OCI-LY7 (cell line): ENCODE measurements at regions not wholly inside any gene's neighbourhood (a gene's known extent, or its start where the extent isn't known, plus 50 kb on each side); places are given as distances from the start of the nearest gene placed in this dataset.

Experiments used
- BruUV-seq: library from RNA; stranded (reverse); fragments of 400-500 nt; replicated peaks from 2 replicates; lab custom pipeline; 2021; lab: Mats Ljungman, UMichigan
- CTCF ChIA-PET: fragments of 300-600 bp; sonication (Branson Sonifier 250); formaldehyde crosslinking; loops from one replicate; lab custom pipeline; 2022; ENCODE audit warnings: antibody characterized with exemption; ENCODE audit not compliant: unreplicated experiment; lab: Charles Lee
- POLR2A ChIA-PET: fragments of 300-600 bp; sonication (Branson Sonifier 250); formaldehyde crosslinking; loops from one replicate; lab custom pipeline; 2022; ENCODE audit warnings: antibody characterized with exemption; lab: Charles Lee
- DNase-seq: peaks from one replicate; pipeline ENCODE4 v3.0.0-alpha.2; 2015; ENCODE audit warnings: low spot score
- H2AFZ ChIP-seq: fragments of 200-600 bp; sonication (generic), shearing (Covaris generic); 2 replicates; pipeline ENCODE4 v1.6.1; 2014; ENCODE audit warnings: mild to moderate bottlenecking, antibody characterized with exemption, low read length, moderate library complexity
- H3K27ac ChIP-seq: fragments of 200-600 bp; sonication (generic); 2 replicates; pipeline ENCODE4 v1.5.1; 2014; ENCODE audit warnings: mixed run types, low read depth, mild to moderate bottlenecking, moderate library complexity, low read length, inconsistent platforms; ENCODE audit not compliant: poor library complexity, severe bottlenecking
- H3K36me3 ChIP-seq: fragments of 200-600 bp; sonication (generic); 2 replicates; pipeline ENCODE4 v1.6.1; 2014; ENCODE audit warnings: mild to moderate bottlenecking, antibody characterized with exemption, low read length, moderate library complexity, mixed read lengths; ENCODE audit not compliant: insufficient read depth
- H3K4me1 ChIP-seq: fragments of 200-600 bp; sonication (generic); 2 replicates; pipeline ENCODE4 v1.5.1; 2014; ENCODE audit warnings: mild to moderate bottlenecking, low read length; ENCODE audit not compliant: insufficient read depth, poor library complexity, severe bottlenecking
- H3K4me2 ChIP-seq: fragments of 200-600 bp; sonication (generic); 2 replicates; pipeline ENCODE4 v1.6.1; 2014; ENCODE audit warnings: mild to moderate bottlenecking, low read length
- H3K4me3 ChIP-seq: fragments of 200-600 bp; sonication (generic); 2 replicates; pipeline ENCODE4 v1.5.1; 2014; ENCODE audit warnings: mild to moderate bottlenecking, low read depth, low read length; ENCODE audit not compliant: poor library complexity, severe bottlenecking
- H3K79me2 ChIP-seq: fragments of 200-600 bp; sonication (generic); 2 replicates; pipeline ENCODE4 v1.6.1; 2016; ENCODE audit warnings: low read depth, mild to moderate bottlenecking, low read length, moderate library complexity, mixed read lengths; ENCODE audit not compliant: insufficient read depth
- H3K9me2 ChIP-seq: fragments of 200-600 bp; sonication (generic); 2 replicates; pipeline ENCODE4 v1.6.1; 2016; ENCODE audit warnings: mild to moderate bottlenecking, low read length, mixed read lengths; ENCODE audit not compliant: insufficient read depth
- H3K9me3 ChIP-seq: fragments of 200-600 bp; sonication (generic); 2 replicates; pipeline ENCODE4 v1.6.1; 2014; ENCODE audit warnings: mild to moderate bottlenecking, mixed run types, low read length, mixed read lengths
- H4K20me1 ChIP-seq: fragments of 200-600 bp; sonication (generic); 2 replicates; pipeline ENCODE4 v1.6.1; 2014; ENCODE audit warnings: mild to moderate bottlenecking, antibody characterized with exemption, low read length, moderate library complexity, mixed read lengths; ENCODE audit not compliant: insufficient read depth
- EZH2phosphoT487 ChIP-seq: fragments of 200-600 bp; sonication (generic); IDR thresholded peaks from 2 replicates; pipeline ENCODE4 v1.6.1; 2018; ENCODE audit warnings: low read depth, borderline replicate concordance, mild to moderate bottlenecking, mixed run types, antibody characterized with exemption, low read length, moderate library complexity, mixed read lengths
- intact Hi-C: fragments of 100-400 bp; cut with micrococcal nuclease; formaldehyde crosslinking; loops from one replicate; pipeline ENCODE4 v1.10.0; 2022; ENCODE audit not compliant: unreplicated experiment
- TF ChIP-seq, protein P1 (sequence below): fragments of 200-600 bp; sonication (generic); conservative IDR thresholded peaks from 2 replicates; pipeline ENCODE4 v1.5.1; 2014; ENCODE audit warnings: mild to moderate bottlenecking, antibody characterized with exemption, low read length, moderate library complexity, mixed read lengths

DNA sequence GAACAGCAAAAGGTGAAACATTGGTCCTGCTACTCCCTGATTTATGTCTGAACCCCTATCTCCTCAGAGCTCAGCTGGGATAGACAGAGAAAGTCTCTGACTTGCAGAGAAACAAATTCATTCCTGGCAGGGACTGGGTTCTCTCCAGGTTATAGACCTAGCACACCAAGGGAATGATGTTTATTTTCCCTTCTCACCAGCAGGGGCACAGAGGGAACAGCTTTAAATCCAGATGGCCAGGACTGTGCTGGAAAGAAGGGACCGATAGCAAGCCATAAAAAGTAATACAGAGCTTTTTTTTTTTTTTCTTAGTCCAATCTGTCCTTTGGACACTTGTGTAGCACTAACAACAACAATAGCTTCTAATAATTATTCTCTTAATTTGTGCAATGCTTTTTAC, 141.1 kb upstream of the C9orf72 start:
- Histone ChIP-seq H3K79me2 (no peaks in the 10 kb centered on the region), H3K36me3 (no peaks in the 10 kb centered on the region), H2AFZ (no peak overlapping the region), H3K4me1 (no peaks in the 10 kb centered on the region), H3K27ac (no peak overlapping the region), H3K4me2 (no peak overlapping the region), H3K9me3 (no peaks in the 10 kb centered on the region), H3K9me2 (no peaks in the 10 kb centered on the region), H4K20me1 (no peaks in the 10 kb centered on the region), H3K4me3 (no peak overlapping the region)
- no peak for DNase-seq
- intact Hi-C loops, result no loop called here
- BruUV-seq, result no TSS peak
- CTCF ChIA-PET, result no interaction called here
- TF ChIP-seq, protein P1, sequence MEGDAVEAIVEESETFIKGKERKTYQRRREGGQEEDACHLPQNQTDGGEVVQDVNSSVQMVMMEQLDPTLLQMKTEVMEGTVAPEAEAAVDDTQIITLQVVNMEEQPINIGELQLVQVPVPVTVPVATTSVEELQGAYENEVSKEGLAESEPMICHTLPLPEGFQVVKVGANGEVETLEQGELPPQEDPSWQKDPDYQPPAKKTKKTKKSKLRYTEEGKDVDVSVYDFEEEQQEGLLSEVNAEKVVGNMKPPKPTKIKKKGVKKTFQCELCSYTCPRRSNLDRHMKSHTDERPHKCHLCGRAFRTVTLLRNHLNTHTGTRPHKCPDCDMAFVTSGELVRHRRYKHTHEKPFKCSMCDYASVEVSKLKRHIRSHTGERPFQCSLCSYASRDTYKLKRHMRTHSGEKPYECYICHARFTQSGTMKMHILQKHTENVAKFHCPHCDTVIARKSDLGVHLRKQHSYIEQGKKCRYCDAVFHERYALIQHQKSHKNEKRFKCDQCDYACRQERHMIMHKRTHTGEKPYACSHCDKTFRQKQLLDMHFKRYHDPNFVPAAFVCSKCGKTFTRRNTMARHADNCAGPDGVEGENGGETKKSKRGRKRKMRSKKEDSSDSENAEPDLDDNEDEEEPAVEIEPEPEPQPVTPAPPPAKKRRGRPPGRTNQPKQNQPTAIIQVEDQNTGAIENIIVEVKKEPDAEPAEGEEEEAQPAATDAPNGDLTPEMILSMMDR, result no peak
- TF ChIP-seq EZH2phosphoT487, result no peak
- POLR2A ChIA-PET, result interaction anchor here (0.6 kb wide), 1 partner anchor 95 kb away, joined by 3 read pairs; no protein-coding TSS in a partner anchor

DNA sequence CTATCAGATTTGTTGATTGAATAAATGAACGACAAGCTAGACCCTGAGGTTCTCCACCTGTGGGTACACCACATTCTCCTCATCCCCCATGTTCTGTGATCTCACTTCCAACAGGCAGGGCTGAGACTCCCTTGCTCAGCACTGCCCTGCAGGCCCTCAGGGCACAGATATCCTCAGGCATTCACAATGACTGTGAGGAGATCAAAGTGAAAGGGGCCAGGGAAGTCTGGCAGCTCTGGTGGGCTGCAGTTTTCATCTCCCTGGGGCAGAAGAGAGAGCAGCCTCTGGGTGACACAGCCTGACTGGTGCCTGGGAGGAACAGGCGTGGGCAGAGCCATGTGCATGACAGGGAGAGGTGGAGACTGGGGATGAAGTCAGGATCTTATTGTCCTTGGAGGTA, 142.4 kb upstream of the C9orf72 start:
- no peaks in the 10 kb centered on the region for H3K79me2 ChIP-seq
- H3K4me3 ChIP-seq, result no peak overlapping the region
- TF ChIP-seq, protein P1, result no peak
- no peak for TF ChIP-seq EZH2phosphoT487
- no peak overlapping the region for H3K27ac ChIP-seq
- ChIA-PET CTCF (no interaction called here), POLR2A (interaction anchor here (0.6 kb wide), 1 partner anchor 982 kb away, joined by 3 read pairs; no protein-coding TSS in a partner anchor)
- H3K9me2 ChIP-seq, result no peaks in the 10 kb centered on the region
- H3K36me3 ChIP-seq, result no peaks in the 10 kb centered on the region
- BruUV-seq, result no TSS peak
- H2AFZ ChIP-seq, result no peak overlapping the region
- no peaks in the 10 kb centered on the region for H3K9me3 ChIP-seq
- H4K20me1 ChIP-seq, result no peaks in the 10 kb centered on the region
- DNase-seq, result no peak
- no peaks in the 10 kb centered on the region for H3K4me1 ChIP-seq
- H3K4me2 ChIP-seq, result no peak overlapping the region
- intact Hi-C loops, result no loop called here

DNA sequence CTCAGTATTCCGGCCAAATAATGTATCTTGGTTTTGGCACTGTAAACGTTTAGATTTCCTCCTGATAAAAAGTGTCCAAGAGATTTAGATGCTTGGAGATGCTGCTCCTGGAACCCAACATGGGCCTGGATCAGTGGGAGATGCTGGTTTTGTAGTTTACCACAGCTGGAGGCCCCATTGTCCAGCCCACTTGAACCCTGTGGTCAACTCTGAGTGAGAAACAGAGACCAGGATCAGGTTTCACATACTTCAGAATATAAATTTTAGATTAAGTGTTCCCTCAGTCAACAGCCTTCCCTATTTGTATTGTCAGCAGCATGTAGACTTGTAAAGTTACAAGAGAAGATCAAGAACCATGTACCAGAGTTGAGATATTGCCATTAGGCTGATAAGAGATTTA, 144.7 kb upstream of the C9orf72 start:
- H3K4me3 ChIP-seq, result no peak overlapping the region
- intact Hi-C loops, result no loop called here

More for the DNA sequence above, 144.7 kb upstream of the C9orf72 start:
- no peaks in the 10 kb centered on the region for H3K9me2 ChIP-seq
- ChIA-PET POLR2A (no interaction called here), CTCF (no interaction called here)
- no TSS peak for BruUV-seq
- no peak overlapping the region for H3K27ac ChIP-seq
- H2AFZ ChIP-seq, result no peak overlapping the region
- H4K20me1 ChIP-seq, result no peaks in the 10 kb centered on the region
- no peaks in the 10 kb centered on the region for H3K79me2 ChIP-seq
- no peaks in the 10 kb centered on the region for H3K9me3 ChIP-seq
- no peaks in the 10 kb centered on the region for H3K36me3 ChIP-seq
- no peak for TF ChIP-seq EZH2phosphoT487
- TF ChIP-seq, protein P1, result no peak
- H3K4me1 ChIP-seq, result no peaks in the 10 kb centered on the region
- DNase-seq, result no peak
- H3K4me2 ChIP-seq, result no peak overlapping the region
